CD4-positive, CD25-positive, alpha-beta regulatory T cell (primary cell): ENCODE measurements at regions not wholly inside any gene's neighbourhood (a gene's known extent, or its start where the extent isn't known, plus 50 kb on each side); places are given as distances from the start of the nearest gene placed in this dataset.
"Not testable (repeated sequence)": the region's sequence is repeated elsewhere in the genome, so short reads cannot be mapped to it uniquely, and the experiment has no call there.

Experiments used
- ATAC-seq, 2 donors: fragments of 150-1000 bp; cut with Tn5 transposase; one replicate each; pipeline ENCODE4 v1.10.0; 2021; ENCODE audit warnings: low read depth in 2 of 2, moderate number of reproducible peaks in 2 of 2, moderate library complexity in 1 of 2
- DNase-seq, 3 donors: peaks; one replicate each; pipeline versions ENCODE4 v3.0.0 to v3.0.0-alpha.2; 2012 to 2022; ENCODE audit warnings: mixed read lengths in 1 of 3
- H3K27ac ChIP-seq: one replicate; pipeline ENCODE4 v1.7.0; 2013; ENCODE audit warnings: mild to moderate bottlenecking, low read length; ENCODE audit not compliant: insufficient read depth, poor library complexity, severe bottlenecking
- H3K27me3 ChIP-seq: one replicate; pipeline ENCODE4 v1.7.0; 2013; ENCODE audit warnings: low read length; ENCODE audit not compliant: control insufficient read depth, insufficient read depth
- H3K36me3 ChIP-seq: one replicate; pipeline ENCODE4 v1.7.0; 2013; ENCODE audit warnings: mild to moderate bottlenecking, low read length, moderate library complexity; ENCODE audit not compliant: control insufficient read depth, insufficient read depth
- H3K4me1 ChIP-seq: 2 replicates; pipeline ENCODE4 v1.7.0; 2013; ENCODE audit warnings: mild to moderate bottlenecking, low read length; ENCODE audit not compliant: insufficient read depth, control insufficient read depth, poor library complexity, severe bottlenecking
- H3K4me3 ChIP-seq: one replicate; pipeline ENCODE4 v1.7.0; 2013; ENCODE audit warnings: low read depth, mild to moderate bottlenecking, low read length, moderate library complexity
- H3K9me3 ChIP-seq, 2 experiments: 1 replicate in 1 of 2; 2 replicates in 1 of 2; pipeline ENCODE4 v1.7.0; 2013; ENCODE audit warnings: low read length in 2 of 2, mild to moderate bottlenecking in 1 of 2, moderate library complexity in 1 of 2; ENCODE audit not compliant: control insufficient read depth in 2 of 2
- H3K27ac Mint-ChIP-seq, 3 donors: one replicate each; pipeline ENCODE4 v1.8.0; 2020 to 2022; ENCODE audit warnings: mild to moderate bottlenecking in 3 of 3, mixed read lengths in 3 of 3, moderate library complexity in 2 of 3
- H3K27me3 Mint-ChIP-seq: one replicate; pipeline ENCODE4 v1.8.0; 2022; ENCODE audit warnings: mild to moderate bottlenecking, mixed read lengths
- H3K36me3 Mint-ChIP-seq: one replicate; pipeline ENCODE4 v1.8.0; 2020; ENCODE audit warnings: mixed read lengths
- H3K4me1 Mint-ChIP-seq, 4 donors: one replicate each; pipeline ENCODE4 v1.8.0; 2020 to 2022; ENCODE audit warnings: mixed read lengths in 4 of 4, mild to moderate bottlenecking in 1 of 4
- H3K4me3 Mint-ChIP-seq, 4 donors: one replicate each; pipeline ENCODE4 v1.8.0; 2020 to 2022; ENCODE audit warnings: mild to moderate bottlenecking in 4 of 4, mixed read lengths in 4 of 4, moderate library complexity in 3 of 4
- H3K9me3 Mint-ChIP-seq, 7 donors: one replicate each; pipeline ENCODE4 v1.8.0; 2020 to 2022; ENCODE audit warnings: mixed read lengths in 7 of 7, mild to moderate bottlenecking in 3 of 7, moderate library complexity in 2 of 7

- H3K9me3 Mint-ChIP-seq = peaks cover 0 to 1% (median 0%) of the 10 kb centered on the region in 7 donors
- no peaks in the 10 kb centered on the region for H3K9me3 ChIP-seq
- H3K4me1 ChIP-seq = no peaks in the 10 kb centered on the region
- H3K36me3 ChIP-seq = no peaks in the 10 kb centered on the region
- H3K4me3 Mint-ChIP-seq = no peak overlapping the region
- H3K36me3 Mint-ChIP-seq = no peaks in the 10 kb centered on the region
- H3K27me3 ChIP-seq = peaks cover 3% of the 10 kb centered on the region
- H3K27ac ChIP-seq = no peak overlapping the region
- H3K4me1 Mint-ChIP-seq = no peaks in the 10 kb centered on the region
- no peak for DNase-seq
- H3K27ac Mint-ChIP-seq = no peak overlapping the region
- H3K27me3 Mint-ChIP-seq = peaks cover 13% of the 10 kb centered on the region
- no peak for ATAC-seq
- no peak overlapping the region for H3K4me3 ChIP-seq
Measured at GRCh38 chr10:22824520-22824919, 103.3 kb upstream of the ARMC3 start.

GRCh38 chr10:22823109-22823508 lies 104.7 kb upstream of the ARMC3 start:
- H3K9me3 Mint-ChIP-seq = peaks cover 0 to 1% (median 0%) of the 10 kb centered on the region in 7 donors

GRCh38 chr10:22821921-22822320 lies 105.9 kb upstream of the ARMC3 start:
- H3K4me1 Mint-ChIP-seq, H3K36me3 Mint-ChIP-seq, H3K4me3 Mint-ChIP-seq, H3K4me1 ChIP-seq, H3K4me3 ChIP-seq, H3K9me3 ChIP-seq, H3K27ac Mint-ChIP-seq, ATAC-seq, DNase-seq, H3K36me3 ChIP-seq, H3K27me3 ChIP-seq, H3K27ac ChIP-seq, H3K9me3 Mint-ChIP-seq: not testable (repeated sequence)
- H3K27me3 Mint-ChIP-seq = peaks cover 13% of the 10 kb centered on the region

More at GRCh38 chr10:22823109-22823508, 104.7 kb upstream of the ARMC3 start:
- Histone ChIP-seq H3K27me3 (peaks cover 3% of the 10 kb centered on the region), H3K27ac (no peak overlapping the region), H3K4me1 (no peaks in the 10 kb centered on the region), H3K36me3 (no peaks in the 10 kb centered on the region), H3K4me3 (no peak overlapping the region), H3K9me3 (no peaks in the 10 kb centered on the region)
- Mint-ChIP-seq H3K27me3 (peaks cover 13% of the 10 kb centered on the region), H3K4me1 (no peaks in the 10 kb centered on the region), H3K4me3 (no peak overlapping the region), H3K27ac (no peak overlapping the region), H3K36me3 (no peaks in the 10 kb centered on the region)
- no peak for DNase-seq
- no peak for ATAC-seq

- H3K36me3 ChIP-seq = no peaks in the 10 kb centered on the region
- Mint-ChIP-seq H3K9me3 (peaks cover 0 to 1% (median 0%) of the 10 kb centered on the region in 7 donors), H3K4me3 (no peak overlapping the region), H3K27ac (no peak overlapping the region), H3K36me3 (no peaks in the 10 kb centered on the region), H3K27me3 (peaks cover 13% of the 10 kb centered on the region), H3K4me1 (no peaks in the 10 kb centered on the region)
- no peaks in the 10 kb centered on the region for H3K9me3 ChIP-seq
- peaks cover 3% of the 10 kb centered on the region for H3K27me3 ChIP-seq
- no peak for ATAC-seq
- H3K4me3 ChIP-seq = no peak overlapping the region
- no peaks in the 10 kb centered on the region for H3K4me1 ChIP-seq
- DNase-seq = no peak
- no peak overlapping the region for H3K27ac ChIP-seq
Measured at GRCh38 chr10:22821501-22821900, 106.4 kb upstream of the ARMC3 start.

GRCh38 chr10:22816298-22816653 lies 101.9 kb upstream of the PIP4K2A start:
- no peak overlapping the region for H3K4me3 Mint-ChIP-seq
- peaks cover 0 to 2% (median 0%) of the 10 kb centered on the region in 4 donors for H3K4me1 Mint-ChIP-seq
- Histone ChIP-seq H3K4me3 (no peak overlapping the region), H3K9me3 (no peaks in the 10 kb centered on the region), H3K4me1 (no peaks in the 10 kb centered on the region), H3K36me3 (no peaks in the 10 kb centered on the region), H3K27me3 (peaks cover 2% of the 10 kb centered on the region), H3K27ac (no peak overlapping the region)
- H3K9me3 Mint-ChIP-seq = peaks cover 0 to 1% (median 0%) of the 10 kb centered on the region in 7 donors
- no peaks in the 10 kb centered on the region for H3K36me3 Mint-ChIP-seq
- DNase-seq (no peak), ATAC-seq (no peak)
- peaks cover 13% of the 10 kb centered on the region for H3K27me3 Mint-ChIP-seq
- H3K27ac Mint-ChIP-seq = no peak overlapping the region

- peaks cover 0 to 5% (median 0%) of the 10 kb centered on the region in 7 donors for H3K9me3 Mint-ChIP-seq
- no peaks in the 10 kb centered on the region for H3K36me3 ChIP-seq
- H3K4me3 ChIP-seq = no peak overlapping the region
- H3K9me3 ChIP-seq = no peaks in the 10 kb centered on the region
- ATAC-seq (no peak), DNase-seq (no peak)
- H3K4me3 Mint-ChIP-seq = no peak overlapping the region
- H3K4me1 ChIP-seq = no peaks in the 10 kb centered on the region
- peaks cover 5% of the 10 kb centered on the region for H3K27me3 Mint-ChIP-seq
- peaks cover 3% of the 10 kb centered on the region for H3K27me3 ChIP-seq
- H3K27ac Mint-ChIP-seq = no peak overlapping the region
- H3K27ac ChIP-seq = no peak overlapping the region
- peaks cover 0 to 4% (median 2%) of the 10 kb centered on the region in 4 donors for H3K4me1 Mint-ChIP-seq
- H3K36me3 Mint-ChIP-seq = no peaks in the 10 kb centered on the region
Measured at GRCh38 chr10:22810643-22811465, 96.5 kb upstream of the PIP4K2A start.

- Histone ChIP-seq H3K4me3 (no peak overlapping the region), H3K27me3 (peaks cover 3% of the 10 kb centered on the region), H3K36me3 (no peaks in the 10 kb centered on the region), H3K27ac (no peak overlapping the region), H3K9me3 (no peaks in the 10 kb centered on the region), H3K4me1 (no peaks in the 10 kb centered on the region)
- Mint-ChIP-seq H3K9me3 (peaks cover 0 to 5% (median 0%) of the 10 kb centered on the region in 7 donors), H3K27ac (no peak overlapping the region), H3K36me3 (no peaks in the 10 kb centered on the region), H3K4me1 (peaks cover 0 to 4% (median under 1%) of the 10 kb centered on the region in 4 donors), H3K27me3 (peaks cover 18% of the 10 kb centered on the region), H3K4me3 (no peak overlapping the region)
- ATAC-seq (no peak), DNase-seq (no peak)
Measured at GRCh38 chr10:22807238-22807637, 92.9 kb upstream of the PIP4K2A start.

GRCh38 chr10:22805304-22805703 lies 90.9 kb upstream of the PIP4K2A start:
- Histone ChIP-seq H3K9me3 (no peaks in the 10 kb centered on the region), H3K4me3 (no peak overlapping the region), H3K27ac (no peak overlapping the region), H3K36me3 (no peaks in the 10 kb centered on the region), H3K27me3 (peaks cover 5% of the 10 kb centered on the region), H3K4me1 (no peaks in the 10 kb centered on the region)
- Mint-ChIP-seq H3K4me3 (no peak overlapping the region), H3K27me3 (peaks cover 33% of the 10 kb centered on the region), H3K36me3 (no peaks in the 10 kb centered on the region), H3K27ac (no peak overlapping the region), H3K4me1 (peaks cover 0 to 4% (median 2%) of the 10 kb centered on the region in 4 donors), H3K9me3 (peaks cover 0 to 5% (median 0%) of the 10 kb centered on the region in 7 donors)
- no peak for DNase-seq
- ATAC-seq = no peak
